GOT3 (cell line): ENCODE measurements at regions not wholly inside any gene's neighbourhood (a gene's known extent, or its start where the extent isn't known, plus 50 kb on each side); places are given as distances from the start of the nearest gene placed in this dataset.

Experiments used
- DNase-seq: peaks from one replicate; lab custom pipeline; 2025; ENCODE audit warnings: mixed read lengths; lab: John Stamatoyannopoulos, UW

GRCh38 chr11:131301306-131301705, 69.1 kb upstream of the NTM start:
- DNase-seq, result no peak

- DNase-seq, result no peak
These were observed 67.6 kb upstream of the NTM start for GRCh38 chr11:131302836-131303235.

GRCh38 chr11:131303611-131304119, 66.8 kb upstream of the NTM start:
- DNase-seq, result no peak

GRCh38 chr11:131305005-131305404, 65.4 kb upstream of the NTM start:
- DNase-seq, result no peak

GRCh38 chr11:131307506-131307905, 62.9 kb upstream of the NTM start:
- no peak for DNase-seq

GRCh38 chr11:131309776-131310175, 60.6 kb upstream of the NTM start:
- DNase-seq, result no peak

- no peak for DNase-seq
These were observed 58.5 kb upstream of the NTM start for GRCh38 chr11:131311776-131312514.
